Duodenal mucosa (tissue), 2 donors: ENCODE measurements at regions not wholly inside any gene's neighbourhood (a gene's known extent, or its start where the extent isn't known, plus 50 kb on each side); places are given as distances from the start of the nearest gene placed in this dataset.

Experiments used
- H3K27ac ChIP-seq: one replicate; pipeline ENCODE4 v1.7.0; 2013; ENCODE audit warnings: low read depth, low read length
- H3K27me3 ChIP-seq, 2 donors: one replicate each; pipeline ENCODE4 v1.7.0; 2013; ENCODE audit warnings: low read length in 2 of 2, control low read depth in 1 of 2; ENCODE audit not compliant: insufficient read depth in 2 of 2, control insufficient read depth in 1 of 2
- H3K36me3 ChIP-seq, 2 donors: one replicate each; pipeline ENCODE4 v1.7.0; 2013; ENCODE audit warnings: low read length in 2 of 2, control low read depth in 1 of 2; ENCODE audit not compliant: insufficient read depth in 2 of 2, control insufficient read depth in 1 of 2
- H3K4me1 ChIP-seq, 2 donors: one replicate each; pipeline ENCODE4 v1.7.0; 2013; ENCODE audit warnings: low read length in 2 of 2, control low read depth in 1 of 2; ENCODE audit not compliant: insufficient read depth in 2 of 2, control insufficient read depth in 1 of 2
- H3K4me3 ChIP-seq, 2 donors: one replicate each; pipeline ENCODE4 v1.7.0; 2013; ENCODE audit warnings: low read length in 2 of 2, low read depth in 1 of 2
- H3K9ac ChIP-seq, 2 donors: one replicate each; pipeline ENCODE4 v1.7.0; 2013; ENCODE audit warnings: low read length in 2 of 2, low read depth in 1 of 2
- H3K9me3 ChIP-seq, 2 donors: one replicate each; pipeline ENCODE4 v1.7.0; 2013; ENCODE audit warnings: low read length in 2 of 2, control low read depth in 1 of 2; ENCODE audit not compliant: control insufficient read depth in 1 of 2

DNA sequence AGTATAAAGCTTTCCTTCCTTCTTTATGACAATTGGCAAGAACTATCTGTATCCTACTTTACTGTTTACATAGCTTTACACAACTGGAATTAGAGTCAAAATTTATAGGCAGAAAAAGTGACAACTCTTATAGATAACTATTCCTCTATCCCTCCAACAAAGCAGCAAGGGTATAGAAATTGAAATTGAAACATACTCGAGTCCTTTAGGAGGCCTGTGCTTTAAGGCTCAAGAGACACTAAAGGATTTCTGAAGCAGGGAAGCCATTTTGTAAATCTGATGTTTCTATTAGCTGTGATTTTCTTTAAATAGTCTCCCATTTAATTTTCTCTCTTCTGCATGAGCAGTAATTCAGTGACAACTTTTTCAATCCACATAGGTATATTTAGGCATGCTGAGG lies 567.6 kb upstream of the MAN1A1 start:
- Histone ChIP-seq H3K9me3 (peaks cover 0 to 6% of the 10 kb centered on the region in 2 donors), H3K4me1 (no peaks in the 10 kb centered on the region), H3K9ac (no peak overlapping the region), H3K36me3 (no peaks in the 10 kb centered on the region), H3K27me3 (no peaks in the 10 kb centered on the region), H3K27ac (no peak overlapping the region), H3K4me3 (no peak overlapping the region)

- no peak overlapping the region for H3K4me3 ChIP-seq
- no peaks in the 10 kb centered on the region for H3K9me3 ChIP-seq
- H3K36me3 ChIP-seq = no peaks in the 10 kb centered on the region
Observed at GRCh38 chr6:119915971-119916370, 566.4 kb upstream of the MAN1A1 start.

GRCh38 chr6:119908157-119908556 lies 558.6 kb upstream of the MAN1A1 start:
- Histone ChIP-seq H3K27ac (no peak overlapping the region), H3K4me3 (no peak overlapping the region), H3K9ac (no peak overlapping the region), H3K27me3 (no peaks in the 10 kb centered on the region), H3K4me1 (no peaks in the 10 kb centered on the region), H3K36me3 (no peaks in the 10 kb centered on the region), H3K9me3 (no peaks in the 10 kb centered on the region)

More at GRCh38 chr6:119915971-119916370, 566.4 kb upstream of the MAN1A1 start:
- H3K9ac ChIP-seq = no peak overlapping the region
- H3K27me3 ChIP-seq = no peaks in the 10 kb centered on the region
- no peaks in the 10 kb centered on the region for H3K4me1 ChIP-seq
- no peak overlapping the region for H3K27ac ChIP-seq

DNA sequence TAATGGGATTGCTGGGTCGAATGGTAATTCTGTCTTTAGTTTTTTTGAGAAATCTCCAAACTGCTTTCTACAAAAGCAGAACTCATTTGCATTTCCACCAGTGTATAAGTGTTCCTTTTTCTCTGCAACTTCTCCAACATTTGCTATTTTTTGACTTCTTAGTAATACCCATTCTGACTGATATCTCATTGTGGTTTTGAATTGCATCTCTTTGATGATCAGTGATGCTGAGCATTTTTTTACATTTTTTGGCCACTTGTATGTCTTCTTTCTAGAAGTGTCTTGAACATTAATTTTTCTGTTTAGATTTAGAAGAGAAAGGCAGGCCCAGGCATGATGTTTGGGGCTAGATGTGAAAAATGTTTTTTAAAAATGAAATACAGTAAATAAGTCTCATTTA lies 553.1 kb upstream of the MAN1A1 start:
- Histone ChIP-seq H3K9me3 (no peaks in the 10 kb centered on the region), H3K9ac (no peak overlapping the region), H3K27me3 (no peaks in the 10 kb centered on the region), H3K4me1 (no peaks in the 10 kb centered on the region), H3K27ac (no peak overlapping the region), H3K4me3 (no peak overlapping the region), H3K36me3 (no peaks in the 10 kb centered on the region)

GRCh38 chr6:119896806-119897205 lies 547.2 kb upstream of the MAN1A1 start:
- Histone ChIP-seq H3K27ac (no peak overlapping the region), H3K36me3 (no peaks in the 10 kb centered on the region), H3K4me1 (no peaks in the 10 kb centered on the region), H3K27me3 (no peaks in the 10 kb centered on the region), H3K9me3 (no peaks in the 10 kb centered on the region), H3K9ac (no peak overlapping the region), H3K4me3 (no peak overlapping the region)

GRCh38 chr6:119895626-119896025 lies 546.1 kb upstream of the MAN1A1 start:
- no peaks in the 10 kb centered on the region for H3K27me3 ChIP-seq
- H3K9me3 ChIP-seq = no peaks in the 10 kb centered on the region
- H3K27ac ChIP-seq = no peak overlapping the region
- H3K4me1 ChIP-seq = no peaks in the 10 kb centered on the region
- H3K36me3 ChIP-seq = no peaks in the 10 kb centered on the region
- H3K9ac ChIP-seq = no peak overlapping the region
- no peak overlapping the region for H3K4me3 ChIP-seq

DNA sequence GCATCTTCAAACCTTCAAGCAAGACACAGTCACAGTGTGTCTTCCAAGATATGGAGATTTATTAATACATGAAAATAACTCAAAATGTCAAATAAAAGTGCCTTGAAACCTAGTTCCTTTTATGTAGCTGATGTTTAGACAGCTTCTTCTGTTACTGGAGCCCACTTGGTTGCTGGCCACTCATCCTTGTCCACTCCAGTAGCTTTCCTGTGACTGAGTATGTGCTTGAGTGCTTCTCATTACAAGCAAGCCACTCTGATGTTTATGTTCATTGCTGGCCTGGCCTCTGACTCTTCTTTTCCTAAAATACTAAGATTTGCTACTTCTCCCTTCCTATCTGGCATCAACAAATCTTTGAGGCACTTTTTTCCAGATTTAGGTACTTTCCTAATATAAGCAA lies 545.2 kb upstream of the MAN1A1 start:
- Histone ChIP-seq H3K36me3 (no peaks in the 10 kb centered on the region), H3K9me3 (no peaks in the 10 kb centered on the region), H3K27ac (no peak overlapping the region), H3K4me1 (no peaks in the 10 kb centered on the region), H3K27me3 (no peaks in the 10 kb centered on the region), H3K4me3 (no peak overlapping the region), H3K9ac (no peak overlapping the region)

DNA sequence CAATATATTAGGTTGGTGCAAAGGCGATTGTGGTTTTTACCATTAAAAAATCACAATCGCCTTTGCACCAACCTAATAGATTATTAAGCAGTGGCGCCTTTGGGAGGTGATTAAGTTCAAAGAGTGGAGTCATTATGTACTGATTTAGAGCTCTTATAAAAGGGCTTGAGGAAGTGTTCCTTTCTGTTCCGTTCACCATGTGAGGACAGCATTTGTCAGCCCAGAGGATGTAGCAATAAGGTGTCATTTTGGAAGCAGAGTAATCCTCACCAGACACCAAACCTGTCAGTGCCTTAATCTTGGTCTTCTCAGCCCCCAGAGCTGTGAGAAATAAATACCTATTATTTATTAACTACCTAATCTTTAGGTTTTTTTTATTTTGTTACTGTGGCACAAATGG lies 542.1 kb upstream of the MAN1A1 start:
- Histone ChIP-seq H3K9ac (no peak overlapping the region), H3K27ac (no peak overlapping the region), H3K9me3 (no peaks in the 10 kb centered on the region), H3K27me3 (no peaks in the 10 kb centered on the region), H3K4me1 (no peaks in the 10 kb centered on the region), H3K36me3 (no peaks in the 10 kb centered on the region), H3K4me3 (no peak overlapping the region)

GRCh38 chr6:119891206-119891605 lies 541.6 kb upstream of the MAN1A1 start:
- no peaks in the 10 kb centered on the region for H3K27me3 ChIP-seq
- H3K9ac ChIP-seq = no peak overlapping the region
- no peak overlapping the region for H3K27ac ChIP-seq
- no peak overlapping the region for H3K4me3 ChIP-seq
- no peaks in the 10 kb centered on the region for H3K9me3 ChIP-seq
- no peaks in the 10 kb centered on the region for H3K36me3 ChIP-seq
- no peaks in the 10 kb centered on the region for H3K4me1 ChIP-seq

- Histone ChIP-seq H3K4me1 (no peaks in the 10 kb centered on the region), H3K9ac (no peak overlapping the region), H3K27ac (no peak overlapping the region), H3K9me3 (no peaks in the 10 kb centered on the region), H3K4me3 (no peak overlapping the region), H3K27me3 (no peaks in the 10 kb centered on the region), H3K36me3 (no peaks in the 10 kb centered on the region)
Observed at GRCh38 chr6:119890470-119890869, 540.9 kb upstream of the MAN1A1 start.

DNA sequence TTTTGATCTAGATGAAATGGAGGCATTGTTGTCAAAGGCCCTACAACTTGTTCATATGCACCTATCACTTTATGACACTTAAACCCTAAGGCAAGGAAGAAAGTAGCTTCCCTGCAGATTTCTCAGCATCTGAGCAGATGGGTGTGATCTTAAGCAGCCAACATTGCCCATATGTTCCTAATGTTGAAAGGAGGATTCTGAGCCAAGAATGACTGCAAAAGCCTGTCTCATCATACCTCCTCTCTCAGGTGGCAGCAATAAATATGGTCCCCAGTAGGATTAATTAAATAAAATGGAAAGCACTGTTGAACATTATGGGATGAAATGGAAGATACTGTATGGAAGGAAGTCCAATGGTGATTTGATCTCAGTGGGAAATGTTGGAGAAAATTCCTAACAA lies 538.1 kb upstream of the MAN1A1 start:
- H3K36me3 ChIP-seq = no peaks in the 10 kb centered on the region
- H3K27ac ChIP-seq = no peak overlapping the region
- H3K27me3 ChIP-seq = no peaks in the 10 kb centered on the region
- H3K9ac ChIP-seq = no peak overlapping the region
- no peak overlapping the region for H3K4me3 ChIP-seq
- H3K4me1 ChIP-seq = no peaks in the 10 kb centered on the region
- no peaks in the 10 kb centered on the region for H3K9me3 ChIP-seq
